COLO829 (cell line): ENCODE measurements at regions not wholly inside any gene's neighbourhood (a gene's known extent, or its start where the extent isn't known, plus 50 kb on each side); places are given as distances from the start of the nearest gene placed in this dataset.
"Not testable (repeated sequence)": the region's sequence is repeated elsewhere in the genome, so short reads cannot be mapped to it uniquely, and the experiment has no call there.

Source experiments
- DNase-seq: peaks from one replicate; pipeline ENCODE4 v3.0.0; 2012; ENCODE audit warnings: low spot score

DNA sequence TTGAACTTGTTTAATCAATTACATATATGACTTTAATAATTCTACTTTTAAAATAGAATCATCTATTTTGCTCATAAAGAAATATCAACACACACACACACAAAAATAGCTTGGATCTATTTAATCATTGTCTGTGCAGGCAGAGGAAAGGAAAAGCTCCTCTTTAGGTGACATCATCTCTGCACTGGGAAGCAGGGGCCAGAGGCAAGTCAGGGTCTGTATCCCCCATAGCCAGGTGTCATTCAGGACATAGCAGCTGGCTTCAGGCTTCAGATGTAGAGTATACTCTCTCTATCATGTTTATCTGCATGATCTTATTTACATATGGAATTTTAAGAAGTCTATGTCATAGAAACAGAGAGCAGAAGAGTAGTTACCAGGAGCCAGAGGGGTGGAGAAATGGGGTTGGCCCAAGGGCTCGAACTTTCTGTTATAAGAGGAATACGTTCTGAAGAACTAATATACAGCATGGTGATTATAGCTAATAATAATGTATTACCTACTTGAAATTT is 110.4 kb upstream of the LDB2 start:
- DNase-seq: no peak

DNA sequence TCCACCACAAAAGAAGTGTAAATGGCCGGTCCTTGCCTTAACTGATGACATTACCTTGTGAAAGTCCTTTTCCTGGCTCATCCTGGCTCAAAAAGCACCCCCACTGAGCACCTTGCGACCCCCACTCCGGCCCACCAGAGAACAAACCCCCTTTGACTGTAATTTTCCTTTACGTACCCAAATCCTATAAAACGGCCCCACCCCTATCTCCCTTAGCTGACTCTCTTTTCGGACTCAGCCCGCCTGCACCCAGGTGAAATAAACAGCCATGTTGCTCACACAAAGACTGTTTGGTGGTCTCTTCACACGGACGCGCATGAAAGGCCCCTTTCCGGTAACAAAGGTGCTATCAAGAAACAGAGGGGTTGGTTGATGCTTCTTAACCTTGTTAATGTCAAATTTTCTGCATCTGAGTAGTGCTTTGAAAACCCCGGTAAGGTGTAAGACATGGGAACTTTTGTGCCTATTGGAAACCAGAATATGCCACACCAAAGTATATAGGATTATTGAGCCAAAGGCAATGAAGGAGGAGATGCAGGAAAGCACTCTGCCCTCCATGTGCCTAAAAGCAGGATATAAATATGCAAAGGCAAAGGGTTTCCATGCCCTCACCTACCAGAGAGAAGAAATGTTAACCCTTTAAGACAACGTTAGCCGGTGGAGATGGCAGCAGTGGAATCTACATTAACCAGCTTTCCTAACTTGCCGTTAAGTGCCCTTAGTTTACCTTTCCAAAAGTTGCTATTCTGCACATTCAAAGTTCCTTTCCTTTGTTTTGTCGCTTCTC is 105.4 kb upstream of the LDB2 start:
- not testable (repeated sequence) for DNase-seq

DNA sequence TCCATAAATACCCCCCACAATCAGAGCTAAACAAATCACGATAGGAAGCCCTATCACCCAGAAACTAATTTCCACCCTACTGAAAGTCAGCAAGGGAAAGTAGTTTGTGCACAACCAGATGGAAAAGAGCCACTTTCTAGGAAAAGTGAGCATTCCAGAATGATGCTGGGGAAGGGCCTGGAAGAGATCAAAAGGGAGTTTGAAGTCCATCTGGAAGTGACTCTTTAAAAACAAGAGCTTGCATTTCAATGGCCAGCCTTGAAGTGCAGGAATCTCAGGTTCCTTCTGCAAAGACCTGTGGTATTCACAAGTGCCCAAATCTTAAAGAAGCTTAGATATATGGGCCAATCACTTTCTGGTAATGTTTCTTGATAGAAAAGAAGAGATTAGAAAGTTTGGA is 97.0 kb upstream of the LDB2 start:
- no peak for DNase-seq

DNA sequence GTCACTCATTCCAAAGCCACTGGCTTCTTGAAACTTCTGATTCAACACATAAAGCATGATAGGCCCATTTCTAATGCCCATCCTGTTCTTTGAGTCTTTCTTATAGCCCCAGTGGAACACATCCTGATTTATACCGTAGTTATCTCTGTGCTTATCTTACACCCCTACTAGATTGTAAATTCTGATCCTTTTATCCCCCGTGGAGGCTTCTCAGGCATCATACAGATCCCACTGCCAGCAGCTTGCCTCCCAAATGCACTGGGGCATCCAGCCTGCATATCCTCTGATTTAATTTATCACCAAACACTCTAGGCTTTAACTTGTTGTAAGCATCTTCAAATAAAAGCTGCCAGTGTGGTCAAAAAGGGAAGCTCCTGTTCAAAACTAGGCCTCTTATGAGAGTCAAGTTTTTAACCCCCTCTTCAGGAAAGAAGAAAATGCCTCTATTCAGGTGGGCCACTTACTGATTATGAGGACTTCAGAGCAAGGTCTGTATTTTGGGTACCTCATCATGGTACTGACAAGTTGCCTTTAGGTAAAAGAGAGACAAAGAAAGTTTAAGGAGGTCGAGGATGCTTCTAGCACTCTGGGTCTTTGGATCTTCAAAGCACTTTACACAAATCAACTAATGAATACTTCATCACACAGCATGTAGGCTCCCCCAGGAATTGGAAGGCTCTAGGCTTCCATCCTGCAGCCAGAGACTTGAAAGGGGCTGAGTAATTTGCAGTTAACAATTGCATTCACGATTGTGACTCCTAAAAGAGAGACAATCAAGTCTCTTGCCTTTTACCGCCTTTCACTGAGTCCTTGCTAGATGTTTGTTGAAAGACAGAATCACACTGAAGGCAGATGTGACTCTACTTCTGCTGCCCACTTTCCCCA is 95.8 kb upstream of the LDB2 start:
- no peak for DNase-seq

DNA sequence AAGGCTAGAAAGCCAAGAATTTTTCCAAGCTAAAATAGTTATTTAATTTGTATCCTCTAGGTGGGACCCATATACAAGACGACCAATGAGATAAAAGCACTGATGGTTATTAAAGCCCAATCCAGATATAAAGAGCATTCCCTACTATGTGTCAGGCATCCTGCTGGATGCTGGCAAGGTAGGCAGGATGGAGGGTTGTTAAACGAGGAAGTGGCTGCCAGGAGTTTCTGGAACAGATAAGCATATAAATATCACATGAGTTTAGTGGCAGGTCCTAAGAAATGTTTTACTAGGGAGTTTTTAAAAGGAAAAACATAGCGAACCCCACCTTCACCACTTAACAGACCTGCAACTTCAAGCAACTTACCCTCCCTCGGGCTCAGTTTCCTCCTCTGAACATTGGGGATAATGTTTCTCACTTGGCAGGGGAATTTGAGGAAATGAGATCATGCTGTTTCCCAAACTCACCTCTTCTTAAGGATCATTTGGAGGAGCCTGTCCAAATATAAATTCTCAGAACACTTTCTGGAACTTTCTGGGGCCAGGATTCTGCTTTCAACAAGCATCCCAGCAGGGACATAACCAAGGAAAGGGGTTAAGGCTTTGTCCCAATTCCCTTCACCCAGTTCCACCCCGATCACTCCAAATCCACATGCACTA is 94.3 kb upstream of the LDB2 start:
- no peak for DNase-seq

DNA sequence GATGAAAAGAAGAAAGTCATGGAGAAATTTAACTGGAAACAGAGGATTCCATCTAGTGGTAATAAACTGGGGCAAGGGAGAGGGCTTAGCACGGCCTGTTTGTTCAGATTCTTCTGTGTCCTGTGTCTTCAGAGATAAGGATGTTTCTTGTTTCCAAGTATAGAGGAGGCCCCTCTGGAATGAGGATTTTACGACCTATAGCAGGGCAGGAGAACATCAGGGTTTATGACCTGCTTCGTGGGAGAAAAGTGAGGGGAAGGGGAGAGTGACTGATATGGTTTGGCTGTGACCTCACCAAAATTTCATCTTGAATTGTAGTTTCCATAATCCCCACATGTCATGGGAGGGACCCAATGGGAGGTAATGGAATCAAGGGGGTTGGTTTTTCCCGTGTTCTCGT is 93.0 kb upstream of the LDB2 start:
- no peak for DNase-seq

DNA sequence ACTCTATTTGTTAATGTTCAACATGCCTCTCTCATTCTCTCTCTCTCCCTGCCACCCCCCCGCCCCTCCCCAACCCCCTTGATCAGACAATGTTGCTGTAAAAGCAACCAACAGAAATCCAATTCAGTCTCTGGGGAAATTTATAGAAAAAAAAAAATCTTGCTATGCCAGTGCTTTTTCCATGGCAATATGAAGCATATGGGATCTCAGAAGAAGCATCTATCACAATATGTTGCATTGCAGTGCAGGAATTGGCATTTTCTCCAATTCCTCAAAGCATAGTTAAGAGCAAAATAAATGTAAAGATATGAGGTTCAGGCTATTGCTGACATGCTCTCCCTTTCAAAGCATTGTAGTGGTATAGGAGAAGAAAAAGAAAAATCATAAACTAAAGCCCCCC is 90.9 kb upstream of the LDB2 start:
- no peak for DNase-seq

DNA sequence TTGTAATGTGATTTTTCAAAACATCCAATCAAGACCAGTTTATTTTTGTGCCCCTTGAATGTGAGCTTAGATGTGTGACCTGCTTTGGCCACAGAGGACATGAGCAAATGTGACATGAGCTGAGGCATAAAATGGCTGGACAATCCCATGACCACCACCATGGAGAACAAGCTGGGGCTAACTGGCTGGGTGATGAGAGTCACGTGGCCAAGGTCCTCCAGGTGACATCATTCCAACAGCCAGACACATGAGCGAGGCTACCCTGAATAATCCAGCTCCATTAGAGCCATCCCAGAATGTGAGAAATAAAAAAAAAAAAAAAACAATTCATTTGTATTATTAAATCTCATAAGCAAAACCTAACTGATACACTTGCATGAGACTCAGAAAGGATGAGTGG is 90.4 kb upstream of the LDB2 start:
- no peak for DNase-seq

DNA sequence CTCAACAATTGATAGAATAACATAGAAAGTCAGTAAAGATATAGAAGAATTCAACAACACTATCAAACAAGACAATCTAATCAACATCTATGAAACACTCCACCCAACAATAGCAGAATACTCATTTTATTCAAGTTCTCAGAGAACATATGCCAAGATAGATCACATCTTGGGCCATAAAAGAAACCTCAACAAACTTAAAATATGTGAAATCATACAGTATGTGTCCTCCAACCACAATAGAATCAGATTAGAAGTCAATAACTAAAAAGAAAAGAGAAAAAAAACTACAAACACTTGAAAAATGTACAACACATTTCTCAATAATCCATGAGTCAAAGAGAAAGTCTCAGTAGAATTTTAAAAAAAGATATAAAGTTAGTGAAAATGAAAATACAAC is 78.6 kb upstream of the LDB2 start:
- DNase-seq: no peak

DNA sequence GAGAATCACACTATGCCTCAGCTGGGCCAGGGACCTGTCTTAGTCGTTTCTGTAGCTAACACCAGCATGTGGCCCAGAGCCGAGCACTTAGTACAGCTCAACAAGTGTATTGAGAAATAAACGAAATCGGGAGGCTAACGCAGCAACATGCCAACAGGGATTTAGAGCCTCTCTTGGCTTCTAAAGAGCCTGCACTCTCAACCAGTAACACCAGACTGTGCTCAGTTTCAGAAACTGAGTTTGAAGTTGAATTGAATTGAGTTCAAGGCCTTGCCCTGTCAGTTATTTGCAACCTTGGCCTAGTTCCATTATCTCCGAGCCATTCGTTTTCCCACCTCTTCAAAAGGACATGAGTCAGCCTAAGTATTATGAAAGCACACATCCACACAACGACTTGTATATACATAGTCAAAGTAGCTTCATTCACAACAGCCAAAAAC is 71.3 kb upstream of the LDB2 start:
- DNase-seq: no peak

DNA sequence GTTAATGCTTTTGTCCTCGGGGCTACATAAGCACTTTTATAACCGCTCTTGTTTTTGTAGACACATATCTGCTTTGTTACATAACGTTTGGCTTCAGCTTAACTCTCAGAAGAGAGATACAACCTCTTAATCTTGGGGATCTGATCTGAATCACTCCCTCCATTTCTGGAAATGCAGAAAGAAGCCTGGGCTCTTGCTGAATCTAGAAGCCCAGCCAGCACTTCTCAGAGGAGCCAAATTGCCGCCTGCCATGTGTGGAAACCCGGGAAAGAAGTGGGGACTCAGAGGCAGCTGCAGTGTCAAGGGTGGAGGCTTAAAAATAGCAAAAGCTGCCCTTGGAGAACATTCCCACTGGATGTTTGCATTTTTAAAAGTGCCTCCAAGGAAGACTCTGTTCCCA is 69.3 kb upstream of the LDB2 start:
- DNase-seq: no peak

DNA sequence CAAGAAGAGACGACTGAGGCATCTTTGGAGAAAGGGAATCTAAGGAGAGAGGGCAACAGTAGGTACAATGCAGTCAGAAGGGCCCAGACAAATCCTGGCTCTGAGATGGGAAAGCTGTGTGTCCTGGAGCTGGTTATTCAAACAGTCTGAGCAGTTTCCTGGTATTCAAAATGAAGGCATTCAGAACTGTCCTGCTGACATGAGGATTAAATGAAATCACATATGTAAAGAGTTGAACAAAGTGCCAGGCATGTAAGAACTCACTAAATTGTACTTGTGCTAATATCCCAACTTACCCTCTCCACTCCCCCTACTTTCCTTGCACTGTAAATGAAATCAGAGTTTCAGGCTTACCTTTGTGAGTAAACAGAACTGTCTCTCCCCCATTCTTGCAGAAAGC is 60.9 kb upstream of the LDB2 start:
- DNase-seq: no peak

DNA sequence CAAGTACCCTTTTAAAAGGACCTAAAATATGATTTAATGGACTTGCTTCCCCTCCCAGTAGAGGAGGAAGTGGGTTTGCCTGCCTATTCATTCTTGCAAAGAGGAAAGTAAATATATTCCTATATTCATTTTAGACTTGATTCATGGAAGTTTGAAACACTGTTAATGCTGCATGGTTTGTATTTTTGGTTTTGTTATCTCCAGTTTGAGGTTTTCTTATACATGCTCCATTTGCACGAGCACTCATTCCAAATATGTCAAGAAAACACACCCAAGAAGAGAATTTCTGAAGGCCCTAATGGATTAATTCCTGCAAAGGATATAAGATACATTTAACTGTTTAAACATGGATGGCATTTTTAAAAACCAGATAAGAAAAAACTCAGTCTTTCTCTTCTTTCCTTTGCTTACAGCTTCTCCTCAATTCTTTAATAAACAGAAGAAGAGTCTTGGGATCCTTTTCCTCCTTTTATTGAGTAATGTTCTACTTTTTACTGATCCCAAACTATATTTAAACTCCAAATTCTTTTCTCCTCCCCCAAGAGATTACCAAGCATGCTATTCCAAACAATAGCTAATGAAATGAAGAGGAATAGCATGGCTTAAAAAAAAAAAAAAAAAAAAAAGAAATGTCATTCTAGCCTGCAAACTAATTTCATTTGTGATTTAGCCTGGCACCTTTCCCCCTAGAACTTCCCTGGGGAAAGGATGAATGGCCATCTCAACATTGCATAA is 54.6 kb upstream of the LDB2 start:
- DNase-seq: no peak

DNA sequence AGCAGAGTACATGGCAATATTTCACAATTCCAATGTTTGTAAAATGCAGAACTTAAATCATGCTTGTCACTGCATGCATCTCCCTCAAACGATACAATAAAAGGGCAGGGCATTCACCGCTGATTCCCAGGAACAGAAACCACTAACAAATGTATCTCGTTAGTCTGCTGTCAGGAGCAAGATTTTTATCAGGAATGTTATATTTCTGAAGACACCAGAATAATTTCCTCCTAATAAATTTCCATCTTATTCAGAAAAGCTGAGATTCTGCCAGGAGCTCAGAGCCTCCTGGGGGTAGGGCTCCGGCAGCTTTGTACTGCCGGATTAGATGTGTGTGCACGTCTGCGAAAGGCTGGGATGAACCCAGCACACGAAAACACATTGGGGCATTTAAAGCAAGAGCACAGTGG is 54.0 kb upstream of the LDB2 start:
- DNase-seq: no peak
